GM21367 (cell line): ENCODE measurements at regions not wholly inside any gene's neighbourhood (a gene's known extent, or its start where the extent isn't known, plus 50 kb on each side); places are given as distances from the start of the nearest gene placed in this dataset.

ENCODE experiments used
- ATAC-seq: cut with Tn5 transposase; IDR thresholded peaks from one replicate; pipeline ENCODE4 v1.9.1; 2021; ENCODE audit not compliant: unreplicated experiment

DNA sequence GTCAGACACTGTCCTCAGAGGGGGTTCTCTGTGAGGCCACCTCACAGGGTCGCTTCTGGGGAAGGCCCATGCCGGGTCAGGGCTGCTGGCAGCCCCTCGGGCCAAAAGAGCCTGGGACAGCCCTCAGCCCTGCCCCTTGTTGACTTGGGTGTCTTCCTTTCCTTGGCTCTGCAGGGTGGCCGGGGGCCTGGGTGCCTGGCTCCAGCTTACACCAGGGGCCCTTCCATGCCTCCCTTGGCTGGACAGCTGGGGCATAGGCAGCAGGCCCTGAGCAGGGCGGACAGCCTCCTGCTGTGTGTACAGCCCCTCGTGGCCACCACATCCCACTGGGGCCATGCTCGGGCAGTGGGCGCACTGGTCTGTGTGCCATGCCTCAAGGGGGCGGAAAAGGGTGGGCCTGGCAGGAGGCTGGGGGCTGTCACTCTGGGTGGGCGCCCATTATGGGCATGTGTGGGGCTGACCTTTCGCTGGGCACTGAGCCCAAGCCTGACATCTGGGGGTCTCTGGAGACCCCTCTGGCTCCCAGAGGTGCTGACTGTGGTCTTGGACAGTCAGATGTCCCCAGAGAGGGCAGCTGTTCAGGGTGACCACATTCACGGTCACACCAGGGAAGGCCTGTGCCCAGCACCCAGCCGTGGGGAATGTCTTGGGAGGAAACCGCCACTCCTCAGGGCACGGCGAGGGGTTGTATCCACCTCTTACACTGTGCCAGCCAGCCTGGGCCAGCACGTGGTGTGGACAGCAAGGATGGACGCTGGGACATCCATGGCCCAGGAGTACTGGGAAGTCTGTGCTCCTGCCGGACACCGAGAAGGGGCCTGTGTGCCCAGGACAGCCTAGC, 313.3 kb downstream of the TMEM121 start:
- ATAC-seq: no peak

DNA sequence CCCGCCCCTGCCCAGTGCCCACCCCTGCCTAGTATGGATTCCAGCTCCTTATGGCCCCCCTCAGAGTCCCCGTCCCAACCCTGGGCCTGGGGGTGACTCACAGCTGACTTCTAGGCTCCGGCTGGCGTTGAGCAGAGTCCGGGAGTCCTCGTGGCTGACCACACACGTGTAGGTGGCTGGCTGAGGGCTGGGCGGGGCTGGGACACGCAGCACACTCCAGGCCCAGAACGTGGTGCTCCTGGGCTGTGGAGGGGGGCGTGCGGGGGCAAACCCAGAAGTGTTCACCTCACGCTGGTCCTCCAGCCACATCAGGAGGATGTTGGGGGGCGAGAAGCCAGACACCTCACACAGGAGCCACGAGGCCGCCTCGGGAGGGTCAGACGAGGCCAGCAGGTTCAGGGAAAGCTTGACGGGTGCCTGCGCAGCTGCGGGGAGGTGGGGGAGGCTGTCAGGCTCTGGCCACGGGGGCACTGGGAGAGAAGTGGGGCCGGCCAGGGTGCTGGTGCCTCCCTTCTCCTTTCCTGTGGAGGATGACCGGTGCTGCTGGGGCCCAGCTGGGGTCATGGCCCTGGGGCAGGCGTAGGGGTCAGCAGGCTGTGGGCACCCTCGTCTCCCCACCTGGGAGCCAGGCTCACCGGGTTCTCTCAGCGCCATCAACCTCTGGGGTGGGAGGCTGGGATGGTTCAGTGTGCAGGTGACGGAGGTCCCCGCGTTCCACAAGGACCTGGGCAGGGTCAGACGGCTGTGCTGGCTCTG, 314.1 kb downstream of the TMEM121 start:
- no peak for ATAC-seq

DNA sequence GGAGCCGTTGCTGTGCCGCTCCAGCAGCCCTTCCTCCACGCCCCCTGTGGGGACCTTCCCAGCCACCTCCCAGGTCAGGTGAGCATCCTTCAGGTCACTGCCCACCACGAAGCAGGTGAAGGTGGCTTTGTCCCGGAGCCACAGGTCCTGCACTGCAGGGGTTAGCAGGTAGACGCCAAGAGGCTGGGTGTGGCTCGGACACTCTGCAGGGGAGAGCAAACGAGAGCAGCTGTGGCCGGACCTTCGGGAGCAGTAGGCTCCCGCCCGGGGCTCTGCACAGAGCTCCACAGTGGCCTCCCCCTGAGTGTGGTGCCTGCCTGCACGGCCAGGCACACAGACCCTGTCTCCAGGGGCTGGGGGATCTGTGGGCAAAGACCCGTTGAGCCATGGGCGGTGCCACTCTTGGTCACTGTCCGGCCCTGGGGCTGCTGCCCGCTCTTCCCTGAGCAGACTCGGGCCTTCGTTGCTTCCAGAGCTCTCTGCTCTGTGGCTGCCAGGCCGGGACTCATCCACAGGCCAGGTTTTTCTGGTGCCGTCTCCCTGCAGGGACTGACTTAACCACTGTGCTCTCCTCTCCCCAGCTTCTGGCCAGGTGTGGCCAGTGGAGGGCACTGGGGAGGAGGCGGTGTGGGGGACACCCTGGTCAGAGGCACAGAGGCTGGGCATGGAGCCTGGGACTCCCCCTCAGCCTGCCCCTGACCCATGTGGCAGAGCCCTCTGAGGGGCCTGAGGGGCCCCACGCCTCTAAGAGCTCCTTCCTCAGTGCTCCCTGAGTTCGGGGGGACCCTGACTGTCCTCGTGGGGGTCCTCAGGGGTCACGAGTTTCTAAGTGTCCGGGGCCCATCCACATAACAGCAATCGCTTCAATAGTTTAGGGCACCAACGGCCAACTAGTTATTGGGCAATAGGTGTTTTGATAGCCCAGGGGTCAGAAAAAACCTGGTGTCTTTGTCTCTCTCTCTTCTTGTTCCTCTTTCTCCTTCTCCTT, 314.9 kb downstream of the TMEM121 start:
- ATAC-seq: no peak

DNA sequence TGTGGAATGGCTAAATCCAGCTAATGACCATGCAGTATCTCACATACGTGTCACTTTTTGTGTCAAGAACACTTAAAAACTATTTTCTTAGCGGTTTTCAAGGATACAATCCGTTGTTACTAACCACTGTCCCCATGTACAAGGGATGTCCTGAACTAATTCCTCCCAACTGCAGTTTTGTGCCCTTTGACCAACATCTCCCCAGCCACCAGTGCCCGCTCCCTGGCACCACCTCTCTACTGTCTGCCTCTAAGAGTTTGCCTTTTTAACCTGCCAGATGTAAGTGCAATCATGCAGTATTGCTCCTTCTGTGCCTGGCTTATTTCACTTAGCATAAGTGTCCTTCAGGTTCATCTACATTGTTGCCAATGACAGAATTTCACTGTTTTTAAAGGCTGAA, 315.7 kb downstream of the TMEM121 start:
- ATAC-seq: no peak

DNA sequence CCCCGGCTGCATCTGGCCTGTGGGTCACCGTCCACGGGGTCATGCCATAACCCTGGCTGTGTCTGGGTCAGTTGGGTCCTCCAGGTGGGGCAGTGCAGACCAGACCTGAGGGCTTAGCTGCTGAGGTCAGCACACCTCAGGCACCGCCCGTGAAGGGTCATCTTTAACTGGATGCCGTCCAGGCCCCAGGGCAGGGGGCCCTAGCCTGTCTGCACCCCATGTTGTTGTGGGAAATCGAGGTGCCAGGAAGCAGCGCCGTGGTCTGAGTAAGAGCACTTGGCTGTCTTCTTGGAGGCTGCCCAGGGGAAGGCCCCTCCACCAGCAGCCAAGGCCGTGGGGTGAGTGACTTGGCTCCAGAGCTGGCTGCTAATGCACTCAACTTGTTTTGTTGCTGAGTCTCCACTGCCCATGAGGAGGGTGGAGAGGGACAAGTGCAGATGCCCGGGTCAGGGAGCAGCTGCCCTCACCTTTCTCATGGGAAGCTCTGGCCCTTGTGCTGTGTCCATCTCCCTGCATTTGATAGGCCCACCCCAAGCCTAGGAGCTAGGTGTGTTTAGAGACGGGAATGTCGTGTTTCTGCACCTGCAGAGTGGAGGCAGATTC, 317.2 kb downstream of the TMEM121 start:
- no peak for ATAC-seq

DNA sequence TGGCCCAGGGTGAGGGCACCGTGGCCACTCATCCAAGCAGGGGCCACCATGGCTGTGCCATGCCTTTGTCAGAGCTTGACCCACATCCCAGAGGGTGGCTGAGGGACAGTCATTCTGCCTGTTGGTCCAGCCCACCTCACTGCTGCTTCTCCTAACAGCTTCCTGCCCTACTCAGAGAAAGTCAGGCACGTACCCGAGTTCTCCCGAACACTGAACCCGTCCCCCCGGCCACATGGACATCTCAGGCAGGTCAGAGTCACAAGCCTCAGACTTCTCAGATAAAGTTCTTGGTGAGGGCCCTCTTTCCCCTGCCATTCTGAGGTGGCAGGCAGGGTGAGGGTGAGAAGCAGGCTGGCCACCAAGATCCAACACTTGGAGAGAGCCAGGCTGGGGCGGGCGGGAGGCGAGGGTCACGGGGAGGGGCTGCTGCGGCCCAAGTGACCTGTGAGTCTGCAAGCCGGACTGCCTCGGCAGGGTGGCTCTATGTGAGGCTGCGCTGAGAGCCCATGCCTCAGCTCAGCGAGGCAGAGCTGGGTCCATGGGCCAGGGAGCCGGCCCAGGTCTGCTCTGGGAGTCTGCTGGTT, 317.8 kb downstream of the TMEM121 start:
- ATAC-seq: no peak

DNA sequence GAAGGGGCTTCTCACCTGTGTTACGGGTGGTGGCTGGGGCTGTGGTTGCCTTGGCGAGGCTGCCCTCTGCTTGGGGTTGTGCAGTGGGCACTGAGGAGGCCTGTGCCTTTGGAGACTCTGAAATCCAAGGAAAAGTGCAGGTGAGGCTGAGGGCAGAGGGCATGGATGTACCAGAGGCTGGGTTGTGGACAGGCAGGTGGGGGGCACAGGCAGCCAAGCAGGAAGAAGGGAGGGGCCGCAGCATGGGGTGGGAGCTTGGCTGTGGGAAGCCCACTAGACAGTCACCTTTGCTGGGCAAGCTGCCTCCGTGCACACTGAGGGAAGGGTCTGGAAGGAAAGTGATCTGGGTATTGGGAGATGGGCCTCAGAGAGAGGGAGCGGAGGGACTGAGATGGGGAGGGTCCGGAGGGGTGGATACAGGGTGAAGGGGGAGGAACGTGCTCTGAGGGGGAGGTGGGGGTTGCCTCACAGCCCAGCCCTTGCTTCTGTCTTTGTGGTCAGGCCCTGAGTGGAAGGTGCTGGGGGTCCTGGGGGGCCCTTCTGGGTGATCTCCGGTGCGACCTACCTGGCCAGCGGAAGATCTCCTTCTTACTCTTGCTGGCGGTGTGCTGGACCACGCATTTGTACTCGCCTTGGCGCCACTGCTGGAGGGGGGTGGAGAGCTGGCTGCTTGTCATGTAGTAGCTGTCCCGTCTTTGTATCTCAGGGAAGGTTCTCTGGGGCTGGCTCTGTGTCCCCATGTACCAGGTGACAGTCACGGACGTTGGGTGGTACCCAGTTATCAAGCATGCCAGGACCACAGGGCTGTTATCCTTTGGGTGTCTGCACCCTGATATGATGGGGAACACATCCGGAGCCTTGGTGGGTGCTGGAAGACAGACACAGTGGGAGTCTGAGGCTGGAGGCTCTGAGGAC, 318.7 kb downstream of the TMEM121 start:
- no peak for ATAC-seq

DNA sequence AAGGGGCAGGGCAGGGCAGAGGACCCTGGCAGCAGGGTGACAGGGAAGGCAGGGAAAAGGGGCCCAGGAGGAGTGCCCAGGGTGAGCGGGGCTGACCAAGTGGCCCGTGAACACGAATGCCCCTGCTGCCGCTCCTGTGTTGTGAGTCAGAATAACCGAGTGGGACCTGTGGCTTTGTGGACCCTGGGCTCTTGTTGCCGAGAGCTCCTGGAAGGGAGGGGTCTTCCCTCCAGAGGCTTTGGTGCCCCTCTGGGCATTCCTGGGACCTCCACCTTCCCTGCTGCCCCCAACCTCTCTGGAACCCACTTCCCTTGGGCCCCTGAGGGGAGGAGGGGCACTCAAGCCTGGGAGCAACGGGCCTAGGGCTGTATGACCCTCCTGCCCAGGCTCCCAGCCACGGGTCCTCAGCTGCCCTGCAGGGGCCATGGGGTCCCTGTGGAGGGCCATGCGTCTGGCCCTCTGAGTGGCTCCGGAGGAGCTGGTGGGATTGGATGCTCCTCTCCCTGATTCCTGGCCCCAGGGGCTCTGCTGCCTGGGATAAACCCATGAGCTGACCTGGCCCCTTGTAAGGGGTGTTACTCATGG, 319.4 kb downstream of the TMEM121 start:
- ATAC-seq: no peak

DNA sequence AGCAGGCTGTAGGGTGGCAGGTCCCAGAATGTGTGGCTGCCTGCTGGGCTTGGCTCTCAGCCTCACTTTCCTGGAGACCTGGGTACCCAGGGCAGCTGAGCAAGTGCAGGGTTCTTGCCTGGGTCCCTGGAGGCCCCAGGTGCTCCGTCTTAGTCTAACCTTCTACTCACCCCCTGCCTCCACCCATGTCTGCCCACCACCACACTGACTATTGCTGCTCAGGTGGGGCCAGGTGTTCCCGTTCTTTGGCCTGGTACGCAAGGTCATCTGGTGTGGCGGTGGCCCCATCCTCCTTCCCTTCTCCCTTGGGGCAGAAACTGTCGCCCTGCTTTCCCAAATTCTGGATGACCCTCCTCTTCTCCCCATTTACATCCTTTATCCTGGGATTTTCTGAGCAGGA, 319.9 kb downstream of the TMEM121 start:
- no peak for ATAC-seq

DNA sequence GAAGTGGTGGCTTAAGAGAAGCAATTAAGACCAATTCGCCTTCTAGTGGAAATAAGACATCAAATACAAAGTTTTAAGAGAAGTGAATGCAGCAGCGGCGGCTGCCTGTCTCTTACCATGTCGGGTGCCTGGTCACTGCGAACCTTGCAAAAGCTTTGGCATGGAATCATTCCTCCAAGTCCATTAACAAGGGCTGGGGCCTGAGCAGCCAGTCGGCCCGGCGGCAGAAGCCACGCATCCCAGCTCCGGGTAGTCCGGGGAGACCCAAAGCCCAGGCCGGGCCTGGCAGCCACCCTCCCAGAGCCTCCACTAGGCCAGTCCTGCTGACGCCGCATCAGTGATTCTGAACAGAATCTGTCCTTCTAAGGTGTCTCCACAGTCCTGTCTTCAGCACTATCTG, 321.0 kb downstream of the TMEM121 start:
- ATAC-seq: no peak

DNA sequence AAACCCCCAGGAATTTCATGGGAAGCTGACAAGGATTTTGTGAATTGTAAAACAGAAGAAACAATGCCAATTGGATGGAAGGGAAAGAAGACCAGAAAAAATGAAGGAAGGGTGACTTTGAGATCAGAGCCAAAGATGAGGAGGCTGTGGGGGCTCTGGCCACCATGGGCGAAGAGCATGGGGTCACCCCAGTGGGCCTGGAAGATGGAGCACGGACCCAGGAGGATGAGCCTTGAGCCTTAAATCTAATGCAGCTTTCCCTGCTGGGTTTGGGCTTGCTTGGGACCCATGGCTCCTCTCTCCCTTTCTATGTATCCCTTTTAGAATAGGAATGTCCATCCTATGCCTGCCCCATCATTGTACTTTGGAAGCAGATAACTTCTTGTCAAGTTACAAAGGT, 322.2 kb downstream of the TMEM121 start:
- no peak for ATAC-seq

DNA sequence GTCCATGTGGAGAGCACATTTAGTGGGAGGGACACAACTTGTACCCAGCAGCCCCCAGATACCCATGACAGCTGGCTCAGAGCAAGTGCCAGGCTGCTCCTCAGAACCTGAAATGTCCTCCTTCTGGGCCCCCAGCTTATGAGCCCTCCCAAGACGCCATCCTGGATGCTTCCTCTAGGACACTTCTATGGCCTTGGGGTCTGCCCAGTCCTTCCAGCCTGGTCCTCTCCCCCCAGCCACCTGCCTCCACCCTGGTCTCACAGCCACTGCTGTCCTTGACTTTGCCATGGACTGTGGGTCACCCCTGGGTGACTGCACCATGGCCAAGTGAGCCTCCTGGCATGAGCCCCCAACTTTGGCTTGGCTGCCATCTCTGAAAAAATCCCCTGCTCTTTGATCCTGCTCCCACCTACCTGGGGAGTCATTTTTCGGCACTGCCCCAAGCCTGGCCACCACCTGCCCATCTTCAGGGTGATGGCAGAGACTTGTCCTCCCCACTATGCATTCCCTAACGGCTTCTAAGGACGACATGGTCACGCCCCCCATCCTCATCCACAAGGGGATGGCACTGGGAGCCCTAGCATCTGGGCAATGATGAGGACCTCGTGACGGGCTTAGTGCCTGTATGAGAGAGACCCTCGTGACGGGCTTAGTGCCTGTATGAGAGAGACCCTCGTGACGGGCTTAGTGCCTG, 323.7 kb downstream of the TMEM121 start:
- no peak for ATAC-seq

DNA sequence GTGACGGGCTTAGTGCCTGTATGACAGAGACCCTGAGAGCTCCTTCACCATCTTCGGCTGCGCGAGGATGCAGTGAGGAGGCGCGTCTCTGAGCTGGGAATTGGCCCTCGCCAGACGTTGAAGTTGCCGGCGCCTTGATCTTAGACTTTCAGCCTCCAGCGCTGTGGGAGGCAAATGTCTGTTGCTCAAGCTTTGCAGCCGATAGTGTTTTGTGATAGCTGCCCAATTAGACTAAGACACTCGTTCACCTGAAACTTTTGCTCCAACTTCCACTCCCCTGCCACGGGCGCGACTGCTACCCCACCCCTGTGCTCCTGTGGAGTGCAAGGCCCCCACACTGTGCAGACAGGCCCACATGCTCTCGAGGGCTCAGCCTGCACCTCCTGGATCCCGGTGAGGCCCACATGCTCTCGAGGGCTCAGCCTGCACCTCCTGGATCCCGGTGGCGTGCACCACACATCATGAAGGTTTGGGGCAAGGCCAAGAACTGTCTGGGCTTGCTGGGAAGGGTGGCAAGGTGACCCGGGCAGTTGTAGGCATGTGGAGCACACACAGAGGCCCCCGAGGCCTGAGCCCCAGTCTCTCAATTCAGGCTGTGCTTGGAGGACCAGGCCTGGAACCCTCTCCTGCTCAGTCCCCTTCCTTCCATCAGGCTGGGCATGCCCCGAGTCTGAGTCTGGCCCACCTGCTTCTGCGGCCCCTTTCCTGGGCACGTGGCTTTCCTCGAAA, 324.6 kb downstream of the TMEM121 start:
- no peak for ATAC-seq

DNA sequence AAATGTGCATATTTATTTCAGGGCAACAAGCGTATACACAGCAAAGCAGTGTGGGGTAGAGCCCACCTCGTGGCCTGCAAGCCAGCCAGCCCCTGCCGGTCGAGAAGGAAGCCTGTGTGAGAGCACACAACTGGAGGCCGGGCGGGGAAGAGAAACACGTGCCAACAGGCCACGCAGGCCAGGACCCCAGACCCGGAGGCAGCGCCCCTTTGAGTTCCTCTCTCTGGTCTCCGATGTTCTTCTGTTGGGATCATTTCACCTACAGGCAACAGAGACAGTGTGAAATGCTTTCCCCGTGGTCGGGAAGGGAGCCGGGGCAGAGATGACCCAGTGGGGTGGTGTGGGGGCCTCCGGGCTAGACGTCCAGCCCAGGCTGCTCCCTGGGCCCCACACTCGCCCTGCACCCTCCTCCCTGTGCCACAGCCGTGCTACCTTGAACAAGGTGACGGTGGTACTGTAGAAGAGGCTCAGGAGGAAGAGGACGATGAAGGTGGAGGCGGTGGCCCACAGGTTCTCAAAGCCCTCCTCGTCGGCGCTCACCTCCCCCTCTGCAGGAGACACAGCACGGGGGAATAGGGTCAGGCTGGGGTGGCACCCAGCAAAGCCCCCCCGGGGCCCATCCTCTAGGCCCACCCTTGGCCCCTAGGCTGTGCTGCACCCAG, 325.5 kb downstream of the TMEM121 start:
- no peak for ATAC-seq

DNA sequence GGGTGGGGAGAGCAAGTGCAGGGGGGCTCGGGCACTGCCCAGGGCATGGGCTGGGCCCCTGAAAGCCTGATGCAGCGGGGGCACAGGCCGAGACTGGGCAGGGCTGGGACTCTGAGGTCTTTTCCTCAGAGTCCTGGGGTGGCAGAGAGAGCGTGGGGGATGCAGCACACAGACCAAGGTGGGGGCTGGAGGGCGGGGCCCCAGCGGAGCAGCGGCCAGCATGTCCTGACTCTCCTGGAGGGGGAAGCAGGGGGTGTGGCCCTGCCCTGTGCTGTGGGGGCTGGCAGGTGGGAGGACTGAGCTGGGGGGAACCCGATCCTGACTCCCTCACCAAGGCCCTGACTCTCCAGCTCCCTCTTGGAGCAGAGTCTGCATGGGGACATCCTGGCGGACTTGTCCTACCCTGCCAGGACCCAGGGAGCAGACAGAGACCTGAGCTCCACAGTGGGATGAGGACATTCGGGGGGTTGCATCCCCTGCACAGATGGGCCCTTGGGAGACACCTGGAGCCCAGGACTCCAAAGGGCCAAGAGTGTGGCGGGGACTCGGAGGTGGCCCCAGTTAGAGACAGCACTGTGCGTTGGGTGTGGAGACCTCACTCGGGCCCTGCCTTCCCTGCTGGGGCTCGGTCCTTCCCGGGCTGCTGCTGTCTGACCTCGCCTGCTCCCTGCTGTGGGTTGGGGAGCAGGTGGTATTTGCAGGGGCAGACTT, 326.1 kb downstream of the TMEM121 start:
- ATAC-seq: no peak

DNA sequence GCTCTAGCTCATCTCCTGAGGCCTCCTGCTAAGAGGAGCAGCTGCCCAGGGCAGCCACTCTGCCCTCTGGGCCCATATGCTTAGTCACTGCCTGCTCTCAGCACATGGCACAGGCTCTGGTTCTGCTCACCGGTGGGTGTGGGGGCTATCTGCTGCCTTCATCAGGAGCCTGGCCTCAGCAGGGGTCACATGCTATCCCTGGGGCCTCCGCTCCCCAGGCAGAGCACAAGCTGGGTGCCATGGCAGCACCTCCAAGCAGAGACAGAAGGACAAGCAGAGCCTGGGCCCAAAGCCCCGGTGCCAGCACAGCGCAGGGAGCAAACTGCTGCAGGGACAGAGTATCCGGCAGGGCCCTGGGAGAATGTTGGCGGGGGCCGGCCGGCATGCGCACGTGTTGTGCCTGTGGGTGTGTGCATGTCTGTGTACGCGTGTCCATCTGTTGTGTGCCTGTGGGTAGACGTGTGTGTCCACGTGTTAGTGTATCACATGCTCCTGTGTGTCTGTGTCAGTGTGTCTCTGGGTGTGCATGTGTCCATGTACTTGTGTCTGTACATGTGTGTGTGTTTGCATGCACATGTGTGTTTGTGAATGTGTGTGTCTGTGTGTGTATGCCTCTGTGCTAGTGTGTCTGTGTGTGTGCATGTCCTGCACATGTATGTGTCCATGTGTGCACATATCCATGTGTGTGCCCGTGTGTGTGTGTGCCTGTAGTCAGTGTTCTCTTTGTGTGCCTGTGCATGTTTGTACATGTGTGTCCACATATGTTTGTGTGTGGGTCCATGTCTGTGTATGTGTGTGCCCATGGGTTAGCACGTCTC, 326.9 kb downstream of the TMEM121 start:
- no peak for ATAC-seq
